Uterus (tissue), 3 donors: ENCODE measurements at regions not wholly inside any gene's neighbourhood (a gene's known extent, or its start where the extent isn't known, plus 50 kb on each side); places are given as distances from the start of the nearest gene placed in this dataset.

Experiments
- DNase-seq, 2 donors: peaks; one replicate each; pipeline ENCODE4 v3.0.0-alpha.2; 2019 to 2020
- H3K27ac ChIP-seq, 2 donors: fragments of 200-600 bp; sonication (generic); 1 replicate in 1 of 2; 2 replicates in 1 of 2; pipeline ENCODE4 v1.5.1; 2016 to 2018
- H3K27me3 ChIP-seq, 2 donors: fragments of 200-600 bp; sonication (generic); one replicate each; pipeline ENCODE4 v1.5.1; 2018 to 2019; ENCODE audit warnings: control low read depth in 1 of 2
- H3K36me3 ChIP-seq, 2 donors: fragments of 200-600 bp; sonication (generic); one replicate each; pipeline ENCODE4 v1.5.1; 2019; ENCODE audit warnings: control low read depth in 1 of 2
- H3K4me1 ChIP-seq, 2 donors: fragments of 200-600 bp; sonication (generic); one replicate each; pipeline ENCODE4 v1.5.1; 2018 to 2019; ENCODE audit warnings: control low read depth in 1 of 2
- H3K4me3 ChIP-seq, 2 donors: fragments of 200-600 bp; sonication (generic); 1 replicate in 1 of 2; 2 replicates in 1 of 2; pipeline ENCODE4 v1.5.1; 2018 to 2019; ENCODE audit warnings: mild to moderate bottlenecking in 1 of 2
- H3K9me3 ChIP-seq, 2 donors: fragments of 200-600 bp; sonication (generic); one replicate each; pipeline ENCODE4 v1.5.1; 2019; ENCODE audit warnings: control low read depth in 1 of 2
- CTCF ChIP-seq, 4 experiments: fragments of 200-600 bp in 2 of 4; fragments of 450-650 bp in 2 of 4; sonication (generic) in 2 of 4; IDR thresholded peaks; one replicate each; pipeline ENCODE4 v1.5.1; 2016 to 2019; ENCODE audit warnings: antibody characterized with exemption in 4 of 4, mild to moderate bottlenecking in 2 of 4, moderate library complexity in 1 of 4
- POLR2A ChIP-seq, 2 donors: fragments of 450-650 bp; IDR thresholded peaks; one replicate each; pipeline ENCODE4 v1.6.1; 2016; ENCODE audit warnings: antibody characterized with exemption in 2 of 2, mild to moderate bottlenecking in 1 of 2, moderate library complexity in 1 of 2
- intact Hi-C: fragments of 100-400 bp; cut with DNase I; formaldehyde crosslinking; loops from one replicate; pipeline ENCODE4 v1.15.1; 2023; ENCODE audit warnings: low total_unique reads
- donor health status: DM: yes; HTN: yes; CAD: no.

GRCh38 chr9:23005156-23005555 lies 558.5 kb downstream of the DMRTA1 start:
- intact Hi-C loops, result no loop called here
- no peak overlapping the region for H3K27ac ChIP-seq
- no peaks in the 10 kb centered on the region for H3K9me3 ChIP-seq
- H3K36me3 ChIP-seq, result no peaks in the 10 kb centered on the region
- TF ChIP-seq CTCF (IDR thresholded peaks at IDR 0.05), result no peak
- no peak for TF ChIP-seq POLR2A (IDR thresholded peaks at IDR 0.05)
- no peaks in the 10 kb centered on the region for H3K27me3 ChIP-seq
- no peak for DNase-seq
- H3K4me1 ChIP-seq, result no peaks in the 10 kb centered on the region
- no peak overlapping the region for H3K4me3 ChIP-seq

- no peaks in the 10 kb centered on the region for H3K9me3 ChIP-seq
- H3K4me1 ChIP-seq, result no peaks in the 10 kb centered on the region
- DNase-seq, result no peak
- TF ChIP-seq CTCF (IDR thresholded peaks at IDR 0.05) (no peak), POLR2A (IDR thresholded peaks at IDR 0.05) (no peak)
- intact Hi-C loops, result no loop called here
- no peaks in the 10 kb centered on the region for H3K36me3 ChIP-seq
- H3K27me3 ChIP-seq, result no peaks in the 10 kb centered on the region
- no peak overlapping the region for H3K27ac ChIP-seq
- no peak overlapping the region for H3K4me3 ChIP-seq
Measured at GRCh38 chr9:23006127-23006526, 559.5 kb downstream of the DMRTA1 start.

GRCh38 chr9:23011669-23012068 lies 565.0 kb downstream of the DMRTA1 start:
- TF ChIP-seq CTCF (IDR thresholded peaks at IDR 0.05) (no peak), POLR2A (IDR thresholded peaks at IDR 0.05) (no peak)
- no peak for DNase-seq
- Histone ChIP-seq H3K27me3 (no peaks in the 10 kb centered on the region), H3K4me1 (no peaks in the 10 kb centered on the region), H3K36me3 (no peaks in the 10 kb centered on the region), H3K4me3 (no peak overlapping the region), H3K27ac (no peak overlapping the region), H3K9me3 (no peaks in the 10 kb centered on the region)
- intact Hi-C loops, result no loop called here

GRCh38 chr9:23015557-23015956 lies 568.9 kb downstream of the DMRTA1 start:
- intact Hi-C loops, result no loop called here
- Histone ChIP-seq H3K36me3 (no peaks in the 10 kb centered on the region), H3K9me3 (no peaks in the 10 kb centered on the region), H3K4me1 (no peaks in the 10 kb centered on the region), H3K27ac (no peak overlapping the region), H3K27me3 (no peaks in the 10 kb centered on the region), H3K4me3 (no peak overlapping the region)
- no peak for TF ChIP-seq CTCF (IDR thresholded peaks at IDR 0.05)
- TF ChIP-seq POLR2A (IDR thresholded peaks at IDR 0.05), result no peak
- DNase-seq, result no peak

GRCh38 chr9:23036416-23036815 lies 589.8 kb downstream of the DMRTA1 start:
- Histone ChIP-seq H3K27ac (no peak overlapping the region), H3K36me3 (no peaks in the 10 kb centered on the region), H3K4me3 (no peak overlapping the region), H3K4me1 (no peaks in the 10 kb centered on the region), H3K9me3 (no peaks in the 10 kb centered on the region), H3K27me3 (no peaks in the 10 kb centered on the region)
- intact Hi-C loops, result no loop called here
- no peak for DNase-seq
- TF ChIP-seq CTCF (IDR thresholded peaks at IDR 0.05), result no peak
- no peak for TF ChIP-seq POLR2A (IDR thresholded peaks at IDR 0.05)
